Mesenchymal stem cell (in vitro differentiated cells and primary cell): ENCODE measurements at regions not wholly inside any gene's neighbourhood (a gene's known extent, or its start where the extent isn't known, plus 50 kb on each side); places are given as distances from the start of the nearest gene placed in this dataset.
A peak's percentile ranks its signal among the peaks of the same experiment; 100 is the strongest.

ENCODE experiments used
- DNase-seq: peaks from one replicate; pipeline ENCODE4 v3.0.0-alpha.2; 2013
- H2AFZ ChIP-seq: one replicate; pipeline ENCODE4 v1.6.1; 2013; ENCODE audit warnings: low read depth, mild to moderate bottlenecking, control low read depth, inconsistent platforms, low read length, moderate library complexity
- H2AK5ac ChIP-seq: 2 replicates; pipeline ENCODE4 v1.6.1; 2013; ENCODE audit warnings: low read length, moderate library complexity, mild to moderate bottlenecking, inconsistent platforms; ENCODE audit not compliant: severe bottlenecking
- H2BK120ac ChIP-seq: one replicate; pipeline ENCODE4 v1.6.1; 2013; ENCODE audit warnings: low read depth, mild to moderate bottlenecking, inconsistent platforms, low read length, moderate library complexity
- H2BK12ac ChIP-seq, 2 experiments: one replicate each; pipeline ENCODE4 v1.6.1; 2013; ENCODE audit warnings: inconsistent platforms in 2 of 2, low read length in 2 of 2, mild to moderate bottlenecking in 2 of 2, moderate library complexity in 2 of 2, control low read depth in 1 of 2
- H2BK15ac ChIP-seq: one replicate; pipeline ENCODE4 v1.6.1; 2013; ENCODE audit warnings: mild to moderate bottlenecking, low read depth, inconsistent platforms; ENCODE audit not compliant: poor library complexity, severe bottlenecking
- H2BK5ac ChIP-seq: 2 replicates; pipeline ENCODE4 v1.6.1; 2013; ENCODE audit warnings: low read depth, mild to moderate bottlenecking, low read length, control low read depth, inconsistent platforms; ENCODE audit not compliant: poor library complexity, severe bottlenecking
- H3K14ac ChIP-seq, 2 experiments: one replicate each; pipeline ENCODE4 v1.6.1; 2013; ENCODE audit warnings: inconsistent platforms in 2 of 2, low read length in 2 of 2, control low read depth in 1 of 2, mild to moderate bottlenecking in 1 of 2, moderate library complexity in 1 of 2
- H3K18ac ChIP-seq, 2 experiments: one replicate each; pipeline ENCODE4 v1.6.1; 2013; ENCODE audit warnings: inconsistent platforms in 2 of 2, low read length in 2 of 2, control low read depth in 1 of 2, low read depth in 1 of 2, mild to moderate bottlenecking in 1 of 2
- H3K23ac ChIP-seq, 2 experiments: one replicate each; pipeline ENCODE4 v1.6.1; 2013; ENCODE audit warnings: inconsistent platforms in 2 of 2, low read length in 2 of 2, mild to moderate bottlenecking in 2 of 2, moderate library complexity in 2 of 2, control low read depth in 1 of 2
- H3K27ac ChIP-seq: 2 replicates; pipeline ENCODE4 v1.5.1; 2013; ENCODE audit warnings: mild to moderate bottlenecking, moderate library complexity, low read length, control low read depth, inconsistent platforms; ENCODE audit not compliant: poor library complexity, severe bottlenecking
- H3K27me3 ChIP-seq, 2 experiments: 2 replicates each; pipeline versions ENCODE4 v1.6.1 to v1.7.0; 2013; ENCODE audit warnings: low read length in 2 of 2, mild to moderate bottlenecking in 2 of 2, moderate library complexity in 2 of 2, control low read depth in 1 of 2, inconsistent platforms in 1 of 2; ENCODE audit not compliant: control insufficient read depth in 1 of 2, insufficient read depth in 1 of 2
- H3K36me3 ChIP-seq, 2 experiments: 2 replicates each; pipeline versions ENCODE4 v1.6.1 to v1.7.0; 2013; ENCODE audit warnings: low read length in 2 of 2, control low read depth in 1 of 2, inconsistent platforms in 1 of 2, low read depth in 1 of 2, mild to moderate bottlenecking in 1 of 2; ENCODE audit not compliant: insufficient read depth in 2 of 2, control insufficient read depth in 1 of 2
- H3K4ac ChIP-seq, 2 experiments: one replicate each; pipeline ENCODE4 v1.6.1; 2013; ENCODE audit warnings: inconsistent platforms in 2 of 2, low read length in 2 of 2, mild to moderate bottlenecking in 2 of 2, moderate library complexity in 2 of 2, control low read depth in 1 of 2, low read depth in 1 of 2
- H3K4me1 ChIP-seq: 2 replicates; pipeline ENCODE4 v1.6.1; 2013; ENCODE audit warnings: low read depth, low read length, control low read depth; ENCODE audit not compliant: control insufficient read depth, insufficient read depth
- H3K4me2 ChIP-seq: 2 replicates; pipeline ENCODE4 v1.6.1; 2013; ENCODE audit warnings: low read length, mild to moderate bottlenecking, inconsistent platforms; ENCODE audit not compliant: poor library complexity, severe bottlenecking
- H3K4me3 ChIP-seq, 2 experiments: 2 replicates each; pipeline versions ENCODE4 v1.5.1 to v1.7.0; 2013; ENCODE audit warnings: low read length in 2 of 2, mild to moderate bottlenecking in 2 of 2, control low read depth in 1 of 2, low read depth in 1 of 2; ENCODE audit not compliant: insufficient read depth in 1 of 2
- H3K79me1 ChIP-seq: replicated peaks from 2 replicates; pipeline ENCODE4 v1.6.1; 2013; ENCODE audit warnings: mild to moderate bottlenecking, control low read depth, low read length, inconsistent platforms; ENCODE audit not compliant: poor library complexity, severe bottlenecking
- H3K9ac ChIP-seq: 2 replicates; pipeline ENCODE4 v1.7.0; 2013; ENCODE audit warnings: mild to moderate bottlenecking, low read length, moderate library complexity
- H3K9me3 ChIP-seq: 2 replicates; pipeline ENCODE4 v1.7.0; 2013; ENCODE audit warnings: mild to moderate bottlenecking, low read length; ENCODE audit not compliant: control insufficient read depth
- H4K8ac ChIP-seq: one replicate; pipeline ENCODE4 v1.6.1; 2013; ENCODE audit warnings: inconsistent platforms, mild to moderate bottlenecking, low read length, moderate library complexity
- H4K91ac ChIP-seq: one replicate; pipeline ENCODE4 v1.6.1; 2013; ENCODE audit warnings: mild to moderate bottlenecking, low read length, inconsistent platforms
- WGBS: methylation state at CpG from one replicate; pipeline ENCODE4 v1.1.7; 2013; ENCODE audit warnings: mixed read lengths; 5-methylcytosine and 5-hydroxymethylcytosine counted together

- Histone ChIP-seq H2BK12ac (peak overlapping the region in 1 of 2 experiments; percentile 76), H4K8ac (no peak overlapping the region), H3K4me2 (no peak overlapping the region), H3K4me1 (peaks cover 6% of the 10 kb centered on the region), H4K91ac (no peak overlapping the region), H3K4me3 (no peak overlapping the region), H2AK5ac (no peak overlapping the region), H3K27ac (no peak overlapping the region), H3K14ac (no peak overlapping the region), H3K9me3 (no peaks in the 10 kb centered on the region), H3K23ac (no peak overlapping the region), H2BK120ac (no peak overlapping the region), H2BK15ac (no peak overlapping the region), H3K36me3 (no peaks in the 10 kb centered on the region), H3K18ac (no peak overlapping the region), H3K9ac (no peak overlapping the region), H2AFZ (no peak overlapping the region), H2BK5ac (no peak overlapping the region), H3K27me3 (peaks cover 0 to 10% of the 10 kb centered on the region in 2 experiments), H3K4ac (no peak overlapping the region), H3K79me1 (no peaks in the 10 kb centered on the region)
- WGBS = 88% methylated on average over 2 of the region's 4 CpGs
- DNase-seq = no peak
Observed at GRCh38 chr10:29767968-29768367, 133.2 kb upstream of the SVIL start.

GRCh38 chr10:29766753-29767152 is 132.0 kb upstream of the SVIL start:
- no peaks in the 10 kb centered on the region for H3K9me3 ChIP-seq
- no peak overlapping the region for H3K4me3 ChIP-seq
- 46% methylated on average over 3 of the region's 3 CpGs for WGBS
- DNase-seq = peak; percentile 41
- H2AK5ac ChIP-seq = no peak overlapping the region
- H3K14ac ChIP-seq = no peak overlapping the region
- H3K9ac ChIP-seq = no peak overlapping the region
- H2BK5ac ChIP-seq = no peak overlapping the region
- peaks cover 1% of the 10 kb centered on the region for H3K4me1 ChIP-seq
- peaks cover 0 to 10% of the 10 kb centered on the region in 2 experiments for H3K27me3 ChIP-seq
- H3K18ac ChIP-seq = peak overlapping the region in 1 of 2 experiments; percentile 53
- H2BK120ac ChIP-seq = no peak overlapping the region
- no peaks in the 10 kb centered on the region for H3K79me1 ChIP-seq
- H3K23ac ChIP-seq = no peak overlapping the region
- no peak overlapping the region for H3K4me2 ChIP-seq
- peak overlapping the region; percentile 9 for H4K91ac ChIP-seq
- H3K36me3 ChIP-seq = no peaks in the 10 kb centered on the region
- no peak overlapping the region for H2BK12ac ChIP-seq
- no peak overlapping the region for H3K27ac ChIP-seq
- no peak overlapping the region for H2AFZ ChIP-seq
- no peak overlapping the region for H2BK15ac ChIP-seq
- H3K4ac ChIP-seq = no peak overlapping the region
- H4K8ac ChIP-seq = peak overlapping the region; percentile 47

- H2AFZ ChIP-seq = no peak overlapping the region
- no peaks in the 10 kb centered on the region for H3K79me1 ChIP-seq
- H3K36me3 ChIP-seq = no peaks in the 10 kb centered on the region
- H3K23ac ChIP-seq = no peak overlapping the region
- H4K8ac ChIP-seq = peak overlapping the region; percentile 5
- WGBS = 85% methylated on average over 2 of the region's 2 CpGs
- H3K18ac ChIP-seq = no peak overlapping the region
- no peak overlapping the region for H3K9ac ChIP-seq
- peak overlapping the region in 1 of 2 experiments; percentile 2 for H2BK12ac ChIP-seq
- H3K4me1 ChIP-seq = peaks cover 3% of the 10 kb centered on the region
- H3K9me3 ChIP-seq = no peaks in the 10 kb centered on the region
- H3K4ac ChIP-seq = no peak overlapping the region
- H3K27ac ChIP-seq = no peak overlapping the region
- H2BK15ac ChIP-seq = no peak overlapping the region
- no peak overlapping the region for H2BK5ac ChIP-seq
- DNase-seq = no peak
- no peak overlapping the region for H3K4me3 ChIP-seq
- no peak overlapping the region for H2BK120ac ChIP-seq
- no peak overlapping the region for H3K4me2 ChIP-seq
- peaks cover 0 to 10% of the 10 kb centered on the region in 2 experiments for H3K27me3 ChIP-seq
- no peak overlapping the region for H3K14ac ChIP-seq
- H4K91ac ChIP-seq = peak overlapping the region; percentile 70
- no peak overlapping the region for H2AK5ac ChIP-seq
Observed at GRCh38 chr10:29765330-29765729, 130.6 kb upstream of the SVIL start.

- H3K9me3 ChIP-seq = no peaks in the 10 kb centered on the region
- WGBS = 93% methylated on average over 4 of the region's 4 CpGs
Observed at GRCh38 chr10:29763396-29763795, 128.6 kb upstream of the SVIL start.

More at GRCh38 chr10:29763396-29763795, 128.6 kb upstream of the SVIL start:
- Histone ChIP-seq H3K9ac (no peak overlapping the region), H3K79me1 (no peaks in the 10 kb centered on the region), H3K14ac (no peak overlapping the region), H3K27ac (no peak overlapping the region), H3K4me1 (peaks cover 6% of the 10 kb centered on the region), H2AFZ (no peak overlapping the region), H2BK12ac (no peak overlapping the region), H3K18ac (no peak overlapping the region), H2BK15ac (no peak overlapping the region), H3K4me3 (no peak overlapping the region), H4K8ac (no peak overlapping the region), H3K27me3 (peaks cover 0 to 10% of the 10 kb centered on the region in 2 experiments), H2AK5ac (no peak overlapping the region), H3K36me3 (no peaks in the 10 kb centered on the region), H2BK5ac (no peak overlapping the region), H3K4me2 (no peak overlapping the region), H4K91ac (no peak overlapping the region), H3K4ac (no peak overlapping the region), H3K23ac (no peak overlapping the region), H2BK120ac (no peak overlapping the region)
- DNase-seq = no peak
